DOHH2 (cell line): ENCODE measurements at regions not wholly inside any gene's neighbourhood (a gene's known extent, or its start where the extent isn't known, plus 50 kb on each side); places are given as distances from the start of the nearest gene placed in this dataset.

Experiments used
- H3F3A ChIP-seq: fragments of 200-600 bp; sonication (generic), shearing (Covaris generic); 2 replicates; pipeline ENCODE4 v1.6.0; 2016; ENCODE audit warnings: antibody characterized with exemption, mild to moderate bottlenecking; ENCODE audit not compliant: control insufficient read depth, insufficient read depth
- H3K27ac ChIP-seq: fragments of 200-600 bp; sonication (generic); 2 replicates; pipeline ENCODE4 v1.5.1; 2014; ENCODE audit warnings: low read depth, mild to moderate bottlenecking, low read length, moderate library complexity
- H3K27me3 ChIP-seq: fragments of 200-600 bp; sonication (generic); 2 replicates; pipeline ENCODE4 v1.6.1; 2014; ENCODE audit warnings: mild to moderate bottlenecking, low read length, mixed read lengths; ENCODE audit not compliant: control insufficient read depth
- H3K36me3 ChIP-seq: fragments of 200-600 bp; sonication (generic); 2 replicates; pipeline ENCODE4 v1.6.1; 2014; ENCODE audit warnings: mild to moderate bottlenecking, low read length, moderate library complexity, mixed read lengths; ENCODE audit not compliant: control insufficient read depth
- H3K4me1 ChIP-seq: fragments of 200-600 bp; sonication (generic); 2 replicates; pipeline ENCODE4 v1.6.1; 2014; ENCODE audit warnings: mild to moderate bottlenecking, low read length, mixed read lengths; ENCODE audit not compliant: control insufficient read depth
- H3K4me2 ChIP-seq: fragments of 200-600 bp; sonication (generic); 2 replicates; pipeline ENCODE4 v1.6.0; 2014; ENCODE audit warnings: mild to moderate bottlenecking, low read length, moderate library complexity
- H3K4me3 ChIP-seq: fragments of 200-600 bp; sonication (generic); 2 replicates; pipeline ENCODE4 v1.5.1; 2014; ENCODE audit warnings: mild to moderate bottlenecking, low read length, mixed read lengths
- H3K79me2 ChIP-seq: fragments of 200-600 bp; sonication (generic); 2 replicates; pipeline ENCODE4 v1.6.1; 2014; ENCODE audit warnings: mild to moderate bottlenecking, low read length, mixed read lengths; ENCODE audit not compliant: control insufficient read depth
- H3K9me2 ChIP-seq: fragments of 200-600 bp; sonication (generic); replicated peaks from 2 replicates; pipeline ENCODE4 v1.6.1; 2014; ENCODE audit warnings: mild to moderate bottlenecking, low read length, mixed read lengths; ENCODE audit not compliant: control insufficient read depth
- H3K9me3 ChIP-seq: fragments of 200-600 bp; sonication (generic); 2 replicates; pipeline ENCODE4 v1.6.1; 2014; ENCODE audit warnings: antibody characterized with exemption, low read length, mixed read lengths; ENCODE audit not compliant: control insufficient read depth, insufficient read depth
- H4K20me1 ChIP-seq: fragments of 200-600 bp; sonication (generic); 2 replicates; pipeline ENCODE4 v1.6.0; 2014; ENCODE audit warnings: low read depth, mild to moderate bottlenecking, antibody characterized with exemption, low read length, moderate library complexity; ENCODE audit not compliant: control insufficient read depth, insufficient read depth
- CTCF ChIP-seq: fragments of 200-600 bp; sonication (generic); IDR thresholded peaks from one replicate; pipeline ENCODE4 v1.5.1; 2014; ENCODE audit warnings: antibody characterized with exemption, mild to moderate bottlenecking, low read depth, low read length; ENCODE audit not compliant: poor library complexity, severe bottlenecking
- EZH2phosphoT487 ChIP-seq: fragments of 200-600 bp; sonication (generic); IDR thresholded peaks from 2 replicates; pipeline ENCODE4 v1.6.1; 2017; ENCODE audit warnings: borderline replicate concordance, mild to moderate bottlenecking, antibody characterized with exemption, low read length, moderate library complexity, mixed read lengths

GRCh38 chr4:100889898-100890297, 372.1 kb upstream of the EMCN start:
- H3K9me2 ChIP-seq = no peaks in the 10 kb centered on the region
- H3K27me3 ChIP-seq = no peaks in the 10 kb centered on the region
- TF ChIP-seq EZH2phosphoT487 (no peak), CTCF (no peak)
- H3F3A ChIP-seq = no peaks in the 10 kb centered on the region
- no peaks in the 10 kb centered on the region for H3K36me3 ChIP-seq
- no peak overlapping the region for H3K27ac ChIP-seq
- no peak overlapping the region for H3K4me2 ChIP-seq
- no peaks in the 10 kb centered on the region for H3K4me1 ChIP-seq
- H3K4me3 ChIP-seq = no peak overlapping the region
- no peaks in the 10 kb centered on the region for H3K9me3 ChIP-seq
- H4K20me1 ChIP-seq = no peaks in the 10 kb centered on the region
- H3K79me2 ChIP-seq = no peaks in the 10 kb centered on the region

GRCh38 chr4:100889401-100889800, 371.6 kb upstream of the EMCN start:
- no peak overlapping the region for H3K27ac ChIP-seq
- no peak for TF ChIP-seq EZH2phosphoT487
- no peak for TF ChIP-seq CTCF
- H3K4me3 ChIP-seq = no peak overlapping the region
- H3F3A ChIP-seq = no peaks in the 10 kb centered on the region
- H3K9me3 ChIP-seq = no peaks in the 10 kb centered on the region
- no peaks in the 10 kb centered on the region for H3K4me1 ChIP-seq
- H3K27me3 ChIP-seq = no peaks in the 10 kb centered on the region
- H3K9me2 ChIP-seq = no peaks in the 10 kb centered on the region
- H3K79me2 ChIP-seq = no peaks in the 10 kb centered on the region
- H3K4me2 ChIP-seq = no peak overlapping the region
- H4K20me1 ChIP-seq = no peaks in the 10 kb centered on the region
- H3K36me3 ChIP-seq = no peaks in the 10 kb centered on the region

- H3K4me2 ChIP-seq = no peak overlapping the region
- H3K9me2 ChIP-seq = no peaks in the 10 kb centered on the region
- TF ChIP-seq EZH2phosphoT487 = no peak
- TF ChIP-seq CTCF = no peak
- no peaks in the 10 kb centered on the region for H3K36me3 ChIP-seq
- no peaks in the 10 kb centered on the region for H3K79me2 ChIP-seq
- H3K4me3 ChIP-seq = no peak overlapping the region
- H3F3A ChIP-seq = no peaks in the 10 kb centered on the region
- H3K9me3 ChIP-seq = no peaks in the 10 kb centered on the region
- no peaks in the 10 kb centered on the region for H3K27me3 ChIP-seq
- no peaks in the 10 kb centered on the region for H4K20me1 ChIP-seq
- no peaks in the 10 kb centered on the region for H3K4me1 ChIP-seq
- H3K27ac ChIP-seq = no peak overlapping the region
Observed at GRCh38 chr4:100882661-100883060, 364.8 kb upstream of the EMCN start.

- H3K4me3 ChIP-seq = no peak overlapping the region
- no peaks in the 10 kb centered on the region for H3K9me2 ChIP-seq
Observed at GRCh38 chr4:100881283-100881682, 363.5 kb upstream of the EMCN start.

More at GRCh38 chr4:100881283-100881682, 363.5 kb upstream of the EMCN start:
- Histone ChIP-seq H4K20me1 (no peaks in the 10 kb centered on the region), H3K4me1 (no peaks in the 10 kb centered on the region), H3F3A (no peaks in the 10 kb centered on the region), H3K79me2 (no peaks in the 10 kb centered on the region), H3K9me3 (no peaks in the 10 kb centered on the region), H3K27me3 (no peaks in the 10 kb centered on the region), H3K4me2 (no peak overlapping the region), H3K27ac (no peak overlapping the region), H3K36me3 (no peaks in the 10 kb centered on the region)
- TF ChIP-seq EZH2phosphoT487 (no peak), CTCF (no peak)
